ENCODE measurements at regions not wholly inside any gene's neighbourhood (a gene's known extent, or its start where the extent isn't known, plus 50 kb on each side); places are given as distances from the start of the nearest gene placed in this dataset.

DNA sequence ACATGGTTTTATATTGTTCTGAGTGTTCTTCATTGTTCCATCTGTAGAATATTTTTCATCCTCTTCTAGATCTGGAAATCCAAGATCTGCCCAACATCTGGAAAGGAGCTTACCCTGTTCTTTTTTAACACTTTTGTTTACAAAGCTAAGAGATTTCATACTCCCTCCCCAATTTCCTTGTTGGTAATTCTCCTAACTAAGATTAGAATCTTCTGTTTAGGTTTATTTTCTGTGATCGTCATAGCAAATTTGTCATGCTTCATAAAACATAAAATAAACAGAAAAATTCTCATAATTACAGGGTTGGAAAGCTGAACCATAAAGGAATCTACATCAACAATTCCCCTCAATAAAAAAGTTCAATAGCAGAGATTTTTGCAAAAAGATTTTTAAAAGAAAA, 580.3 kb upstream of the CA10 start:
- H4K20me1 ChIP-seq (ENCODE audit: insufficient read depth, low read length) = no peaks in the 10 kb centered on the region

DNA sequence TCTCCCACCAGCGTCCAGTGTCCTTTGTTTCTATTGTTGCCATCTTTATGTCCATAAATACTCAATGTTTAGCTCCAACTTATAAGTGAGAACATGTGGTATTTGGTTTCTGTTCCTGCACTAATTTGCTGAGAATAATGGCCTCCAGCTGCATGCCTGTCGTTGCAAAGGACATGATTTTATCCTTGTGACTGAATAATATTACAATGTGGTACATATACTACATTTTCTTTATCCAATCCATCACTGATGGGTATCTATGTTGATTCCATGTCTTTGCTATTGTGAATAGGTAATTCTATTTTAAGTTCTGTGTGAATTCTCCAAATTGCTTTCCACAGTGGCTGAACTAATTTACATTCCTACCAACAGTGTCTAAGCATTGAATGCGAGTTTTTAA, 578.6 kb upstream of the CA10 start:
- FAIRE-seq = no peak
- no peaks in the 10 kb centered on the region for H3K36me3 ChIP-seq (replicated peaks in 1 of 2; ENCODE audit: control insufficient read depth in 1 of 2, insufficient read depth in 2 of 2, low read length in 2 of 2)
- CTCF ChIA-PET (ENCODE audit: low intra/inter-chr PET ratio, low total read pairs) = no interaction called here
- BruUV-seq (replicated peaks) = no TSS peak
- no peak overlapping the region for H3K4me3 ChIP-seq (replicated peaks in 1 of 3; ENCODE audit: insufficient read depth in 1 of 3, low read depth in 2 of 3, low read length in 3 of 3)
- in situ Hi-C loops (cut with HindIII; ENCODE audit: extremely low pct_ligation_motif_present, low pct_unique_long_range_greater_than_20kb) (no loop called here), intact Hi-C loops (cut with micrococcal nuclease; ENCODE audit: unreplicated experiment) (no loop called here)
- H4K20me1 ChIP-seq (ENCODE audit: insufficient read depth, low read length) = no peaks in the 10 kb centered on the region
- no peak overlapping the region for H3K27ac ChIP-seq (ENCODE audit: extremely low read length, insufficient read depth, low read length)
- no peak for ATAC-seq
- H2AFZ ChIP-seq (ENCODE audit: low read length) = no peak overlapping the region
- no peak for DNase-seq (ENCODE audit: low spot score)
- POLR2A ChIA-PET = no interaction called here
- peaks cover 82% of the 10 kb centered on the region for H3K9me3 ChIP-seq (ENCODE audit: low read length)
- H3K4me2 ChIP-seq (ENCODE audit: low read depth, low read length) = no peak overlapping the region
- H3K79me2 ChIP-seq (ENCODE audit: insufficient read depth, low read length) = no peaks in the 10 kb centered on the region
- H3K4me1 ChIP-seq (ENCODE audit: insufficient read depth, low read length) = no peaks in the 10 kb centered on the region
- no peaks in the 10 kb centered on the region for H3K27me3 ChIP-seq (ENCODE audit: control insufficient read depth in 1 of 2, insufficient read depth in 2 of 2, low read length in 2 of 2)
- 0% methylated on average over 3 of the region's 3 CpGs for WGBS (ENCODE audit: low lambda C conversion rate)
- no peak overlapping the region for H3K9ac ChIP-seq (ENCODE audit: insufficient read depth, low read depth, low read length)
- TF ChIP-seq ZBTB10 (CRISPR knock-in tag; IDR thresholded peaks at IDR 0.05; ENCODE audit: borderline replicate concordance) (no peak), NFKB2 (CRISPR knock-in tag; IDR thresholded peaks at IDR 0.05; ENCODE audit: borderline replicate concordance) (no peak), FOXK2 (IDR thresholded peaks at IDR 0.05) (no peak), CEBPG (CRISPR knock-in tag; IDR thresholded peaks at IDR 0.05) (no peak), HOXA9 (CRISPR knock-in tag; IDR thresholded peaks at IDR 0.05; ENCODE audit: borderline replicate concordance) (no peak)
- TF ChIP-seq, protein P1, sequence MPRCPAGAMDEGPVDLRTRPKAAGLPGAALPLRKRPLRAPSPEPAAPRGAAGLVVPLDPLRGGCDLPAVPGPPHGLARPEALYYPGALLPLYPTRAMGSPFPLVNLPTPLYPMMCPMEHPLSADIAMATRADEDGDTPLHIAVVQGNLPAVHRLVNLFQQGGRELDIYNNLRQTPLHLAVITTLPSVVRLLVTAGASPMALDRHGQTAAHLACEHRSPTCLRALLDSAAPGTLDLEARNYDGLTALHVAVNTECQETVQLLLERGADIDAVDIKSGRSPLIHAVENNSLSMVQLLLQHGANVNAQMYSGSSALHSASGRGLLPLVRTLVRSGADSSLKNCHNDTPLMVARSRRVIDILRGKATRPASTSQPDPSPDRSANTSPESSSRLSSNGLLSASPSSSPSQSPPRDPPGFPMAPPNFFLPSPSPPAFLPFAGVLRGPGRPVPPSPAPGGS (CRISPR knock-in tag; IDR thresholded peaks at IDR 0.05) = no peak

More for the DNA sequence above, 580.3 kb upstream of the CA10 start:
- H3K9ac ChIP-seq (ENCODE audit: insufficient read depth, low read depth, low read length) = no peak overlapping the region
- BruUV-seq (replicated peaks) = no TSS peak
- H3K4me1 ChIP-seq (ENCODE audit: insufficient read depth, low read length) = no peaks in the 10 kb centered on the region
- ChIA-PET POLR2A (no interaction called here), CTCF (ENCODE audit: low intra/inter-chr PET ratio, low total read pairs) (no interaction called here)
- intact Hi-C loops (cut with micrococcal nuclease; ENCODE audit: unreplicated experiment) (no loop called here), in situ Hi-C loops (cut with HindIII; ENCODE audit: extremely low pct_ligation_motif_present, low pct_unique_long_range_greater_than_20kb) (no loop called here)
- H3K79me2 ChIP-seq (ENCODE audit: insufficient read depth, low read length) = no peaks in the 10 kb centered on the region
- no peaks in the 10 kb centered on the region for H3K27me3 ChIP-seq (ENCODE audit: control insufficient read depth in 1 of 2, insufficient read depth in 2 of 2, low read length in 2 of 2)
- no peak overlapping the region for H3K4me3 ChIP-seq (replicated peaks in 1 of 3; ENCODE audit: insufficient read depth in 1 of 3, low read depth in 2 of 3, low read length in 3 of 3)
- no peak for FAIRE-seq
- no peak overlapping the region for H3K4me2 ChIP-seq (ENCODE audit: low read depth, low read length)
- H3K9me3 ChIP-seq (ENCODE audit: low read length) = peaks cover 80% of the 10 kb centered on the region
- DNase-seq (ENCODE audit: low spot score) = no peak
- no peak overlapping the region for H3K27ac ChIP-seq (ENCODE audit: extremely low read length, insufficient read depth, low read length)
- no peak overlapping the region for H2AFZ ChIP-seq (ENCODE audit: low read length)
- no peaks in the 10 kb centered on the region for H3K36me3 ChIP-seq (replicated peaks in 1 of 2; ENCODE audit: control insufficient read depth in 1 of 2, insufficient read depth in 2 of 2, low read length in 2 of 2)
- TF ChIP-seq FOXM1 (CRISPR knock-in tag; IDR thresholded peaks at IDR 0.05) = no peak
- no peak for TF ChIP-seq ZNF614 (CRISPR knock-in tag; IDR thresholded peaks at IDR 0.05; ENCODE audit: borderline replicate concordance)
- no peak for TF ChIP-seq NFIC (IDR thresholded peaks at IDR 0.05; ENCODE audit: low read length)
- no peak for TF ChIP-seq THYN1 (CRISPR knock-in tag; IDR thresholded peaks at IDR 0.05; ENCODE audit: borderline replicate concordance, low read depth)
- no peak for TF ChIP-seq FOSL1 (CRISPR knock-in tag; IDR thresholded peaks at IDR 0.05; ENCODE audit: borderline replicate concordance)
- no peak for TF ChIP-seq NR3C1 (CRISPR knock-in tag; IDR thresholded peaks at IDR 0.05)
- TF ChIP-seq ZNF670 (CRISPR knock-in tag; IDR thresholded peaks at IDR 0.05; ENCODE audit: borderline replicate concordance) = no peak
- TF ChIP-seq ZSCAN29 (CRISPR knock-in tag; conservative IDR thresholded peaks at IDR 0.05) = no peak
- TF ChIP-seq ZNF276 (CRISPR knock-in tag; IDR thresholded peaks at IDR 0.05; ENCODE audit: low read depth) = no peak
- TF ChIP-seq BORCS8-MEF2B (CRISPR knock-in tag; IDR thresholded peaks at IDR 0.05) = no peak
- no peak for TF ChIP-seq ZBTB1 (CRISPR knock-in tag; IDR thresholded peaks at IDR 0.05; ENCODE audit: borderline replicate concordance)
- no peak for ATAC-seq
- WGBS (ENCODE audit: low lambda C conversion rate) = 33% methylated on average over 1 of the region's 1 CpG

Data from HepG2 (cell line).